ENCODE measurements at regions not wholly inside any gene's neighbourhood (a gene's known extent, or its start where the extent isn't known, plus 50 kb on each side); places are given as distances from the start of the nearest gene placed in this dataset.

DNA sequence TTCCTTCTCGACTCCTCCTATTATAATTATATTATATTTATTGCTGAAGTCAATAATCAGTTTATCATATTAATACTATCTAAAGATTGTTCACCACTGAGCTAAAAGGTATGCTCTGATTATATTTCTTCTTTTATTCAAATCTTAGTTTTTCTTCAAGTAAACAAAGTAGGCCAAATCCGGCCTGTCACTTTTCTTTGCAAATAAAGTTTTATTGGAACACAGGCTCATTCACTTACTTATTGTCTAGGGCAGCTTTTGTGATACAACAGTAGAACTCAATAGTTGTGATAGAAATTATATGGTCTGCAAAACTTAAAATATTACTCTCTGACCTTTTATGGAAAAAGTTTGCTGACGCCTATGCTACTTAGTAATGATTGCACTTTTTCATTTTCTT lies 92.4 kb upstream of the DNAJC19 start (continued):
- TF ChIP-seq, protein P1, sequence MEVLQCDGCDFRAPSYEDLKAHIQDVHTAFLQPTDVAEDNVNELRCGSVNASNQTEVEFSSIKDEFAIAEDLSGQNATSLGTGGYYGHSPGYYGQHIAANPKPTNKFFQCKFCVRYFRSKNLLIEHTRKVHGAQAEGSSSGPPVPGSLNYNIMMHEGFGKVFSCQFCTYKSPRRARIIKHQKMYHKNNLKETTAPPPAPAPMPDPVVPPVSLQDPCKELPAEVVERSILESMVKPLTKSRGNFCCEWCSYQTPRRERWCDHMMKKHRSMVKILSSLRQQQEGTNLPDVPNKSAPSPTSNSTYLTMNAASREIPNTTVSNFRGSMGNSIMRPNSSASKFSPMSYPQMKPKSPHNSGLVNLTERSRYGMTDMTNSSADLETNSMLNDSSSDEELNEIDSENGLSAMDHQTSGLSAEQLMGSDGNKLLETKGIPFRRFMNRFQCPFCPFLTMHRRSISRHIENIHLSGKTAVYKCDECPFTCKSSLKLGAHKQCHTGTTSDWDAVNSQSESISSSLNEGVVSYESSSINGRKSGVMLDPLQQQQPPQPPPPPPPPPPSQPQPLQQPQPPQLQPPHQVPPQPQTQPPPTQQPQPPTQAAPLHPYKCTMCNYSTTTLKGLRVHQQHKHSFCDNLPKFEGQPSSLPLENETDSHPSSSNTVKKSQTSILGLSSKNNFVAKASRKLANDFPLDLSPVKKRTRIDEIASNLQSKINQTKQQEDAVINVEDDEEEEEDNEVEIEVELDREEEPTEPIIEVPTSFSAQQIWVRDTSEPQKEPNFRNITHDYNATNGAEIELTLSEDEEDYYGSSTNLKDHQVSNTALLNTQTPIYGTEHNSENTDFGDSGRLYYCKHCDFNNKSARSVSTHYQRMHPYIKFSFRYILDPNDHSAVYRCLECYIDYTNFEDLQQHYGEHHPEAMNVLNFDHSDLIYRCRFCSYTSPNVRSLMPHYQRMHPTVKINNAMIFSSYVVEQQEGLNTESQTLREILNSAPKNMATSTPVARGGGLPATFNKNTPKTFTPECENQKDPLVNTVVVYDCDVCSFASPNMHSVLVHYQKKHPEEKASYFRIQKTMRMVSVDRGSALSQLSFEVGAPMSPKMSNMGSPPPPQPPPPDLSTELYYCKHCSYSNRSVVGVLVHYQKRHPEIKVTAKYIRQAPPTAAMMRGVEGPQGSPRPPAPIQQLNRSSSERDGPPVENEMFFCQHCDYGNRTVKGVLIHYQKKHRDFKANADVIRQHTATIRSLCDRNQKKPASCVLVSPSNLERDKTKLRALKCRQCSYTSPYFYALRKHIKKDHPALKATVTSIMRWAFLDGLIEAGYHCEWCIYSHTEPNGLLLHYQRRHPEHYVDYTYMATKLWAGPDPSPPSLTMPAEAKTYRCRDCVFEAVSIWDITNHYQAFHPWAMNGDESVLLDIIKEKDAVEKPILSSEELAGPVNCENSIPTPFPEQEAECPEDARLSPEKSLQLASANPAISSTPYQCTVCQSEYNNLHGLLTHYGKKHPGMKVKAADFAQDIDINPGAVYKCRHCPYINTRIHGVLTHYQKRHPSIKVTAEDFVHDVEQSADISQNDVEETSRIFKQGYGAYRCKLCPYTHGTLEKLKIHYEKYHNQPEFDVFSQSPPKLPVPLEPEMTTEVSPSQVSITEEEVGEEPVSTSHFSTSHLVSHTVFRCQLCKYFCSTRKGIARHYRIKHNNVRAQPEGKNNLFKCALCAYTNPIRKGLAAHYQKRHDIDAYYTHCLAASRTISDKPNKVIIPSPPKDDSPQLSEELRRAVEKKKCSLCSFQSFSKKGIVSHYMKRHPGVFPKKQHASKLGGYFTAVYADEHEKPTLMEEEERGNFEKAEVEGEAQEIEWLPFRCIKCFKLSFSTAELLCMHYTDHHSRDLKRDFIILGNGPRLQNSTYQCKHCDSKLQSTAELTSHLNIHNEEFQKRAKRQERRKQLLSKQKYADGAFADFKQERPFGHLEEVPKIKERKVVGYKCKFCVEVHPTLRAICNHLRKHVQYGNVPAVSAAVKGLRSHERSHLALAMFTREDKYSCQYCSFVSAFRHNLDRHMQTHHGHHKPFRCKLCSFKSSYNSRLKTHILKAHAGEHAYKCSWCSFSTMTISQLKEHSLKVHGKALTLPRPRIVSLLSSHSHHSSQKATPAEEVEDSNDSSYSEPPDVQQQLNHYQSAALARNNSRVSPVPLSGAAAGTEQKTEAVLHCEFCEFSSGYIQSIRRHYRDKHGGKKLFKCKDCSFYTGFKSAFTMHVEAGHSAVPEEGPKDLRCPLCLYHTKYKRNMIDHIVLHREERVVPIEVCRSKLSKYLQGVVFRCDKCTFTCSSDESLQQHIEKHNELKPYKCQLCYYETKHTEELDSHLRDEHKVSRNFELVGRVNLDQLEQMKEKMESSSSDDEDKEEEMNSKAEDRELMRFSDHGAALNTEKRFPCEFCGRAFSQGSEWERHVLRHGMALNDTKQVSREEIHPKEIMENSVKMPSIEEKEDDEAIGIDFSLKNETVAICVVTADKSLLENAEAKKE (CRISPR knock-in tag; IDR thresholded peaks at IDR 0.05): no peak
- TF ChIP-seq, protein P2, sequence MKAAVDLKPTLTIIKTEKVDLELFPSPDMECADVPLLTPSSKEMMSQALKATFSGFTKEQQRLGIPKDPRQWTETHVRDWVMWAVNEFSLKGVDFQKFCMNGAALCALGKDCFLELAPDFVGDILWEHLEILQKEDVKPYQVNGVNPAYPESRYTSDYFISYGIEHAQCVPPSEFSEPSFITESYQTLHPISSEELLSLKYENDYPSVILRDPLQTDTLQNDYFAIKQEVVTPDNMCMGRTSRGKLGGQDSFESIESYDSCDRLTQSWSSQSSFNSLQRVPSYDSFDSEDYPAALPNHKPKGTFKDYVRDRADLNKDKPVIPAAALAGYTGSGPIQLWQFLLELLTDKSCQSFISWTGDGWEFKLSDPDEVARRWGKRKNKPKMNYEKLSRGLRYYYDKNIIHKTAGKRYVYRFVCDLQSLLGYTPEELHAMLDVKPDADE (IDR thresholded peaks at IDR 0.05): no peak
- no peak for TF ChIP-seq CREB1 (CRISPR knock-in tag; IDR thresholded peaks at IDR 0.05; ENCODE audit: low read depth)
- TF ChIP-seq, protein P3, sequence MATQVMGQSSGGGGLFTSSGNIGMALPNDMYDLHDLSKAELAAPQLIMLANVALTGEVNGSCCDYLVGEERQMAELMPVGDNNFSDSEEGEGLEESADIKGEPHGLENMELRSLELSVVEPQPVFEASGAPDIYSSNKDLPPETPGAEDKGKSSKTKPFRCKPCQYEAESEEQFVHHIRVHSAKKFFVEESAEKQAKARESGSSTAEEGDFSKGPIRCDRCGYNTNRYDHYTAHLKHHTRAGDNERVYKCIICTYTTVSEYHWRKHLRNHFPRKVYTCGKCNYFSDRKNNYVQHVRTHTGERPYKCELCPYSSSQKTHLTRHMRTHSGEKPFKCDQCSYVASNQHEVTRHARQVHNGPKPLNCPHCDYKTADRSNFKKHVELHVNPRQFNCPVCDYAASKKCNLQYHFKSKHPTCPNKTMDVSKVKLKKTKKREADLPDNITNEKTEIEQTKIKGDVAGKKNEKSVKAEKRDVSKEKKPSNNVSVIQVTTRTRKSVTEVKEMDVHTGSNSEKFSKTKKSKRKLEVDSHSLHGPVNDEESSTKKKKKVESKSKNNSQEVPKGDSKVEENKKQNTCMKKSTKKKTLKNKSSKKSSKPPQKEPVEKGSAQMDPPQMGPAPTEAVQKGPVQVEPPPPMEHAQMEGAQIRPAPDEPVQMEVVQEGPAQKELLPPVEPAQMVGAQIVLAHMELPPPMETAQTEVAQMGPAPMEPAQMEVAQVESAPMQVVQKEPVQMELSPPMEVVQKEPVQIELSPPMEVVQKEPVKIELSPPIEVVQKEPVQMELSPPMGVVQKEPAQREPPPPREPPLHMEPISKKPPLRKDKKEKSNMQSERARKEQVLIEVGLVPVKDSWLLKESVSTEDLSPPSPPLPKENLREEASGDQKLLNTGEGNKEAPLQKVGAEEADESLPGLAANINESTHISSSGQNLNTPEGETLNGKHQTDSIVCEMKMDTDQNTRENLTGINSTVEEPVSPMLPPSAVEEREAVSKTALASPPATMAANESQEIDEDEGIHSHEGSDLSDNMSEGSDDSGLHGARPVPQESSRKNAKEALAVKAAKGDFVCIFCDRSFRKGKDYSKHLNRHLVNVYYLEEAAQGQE (IDR thresholded peaks at IDR 0.05; ENCODE audit: unreplicated experiment): no peak
- TF ChIP-seq ZNF114 (CRISPR knock-in tag; IDR thresholded peaks at IDR 0.05): no peak
- TF ChIP-seq NANOG (IDR thresholded peaks at IDR 0.05; ENCODE audit: borderline replicate concordance): no peak
- TF ChIP-seq ZNF331 (CRISPR knock-in tag; IDR thresholded peaks at IDR 0.05; ENCODE audit: low read depth): no peak
- TF ChIP-seq POLR2AphosphoS5 (IDR thresholded peaks at IDR 0.05; ENCODE audit: low read depth): no peak

All from GM23338 (cell line).